SK-N-SH treated with all-trans-retinoic acid at 6 μM for 48 hours (cell line): ENCODE measurements at regions not wholly inside any gene's neighbourhood (a gene's known extent, or its start where the extent isn't known, plus 50 kb on each side); places are given as distances from the start of the nearest gene placed in this dataset.

Source experiments
- ARNTL ChIP-seq: fragments of 450-650 bp; formaldehyde crosslinking; IDR thresholded peaks from 2 replicates; pipeline ENCODE4 v1.5.0; 2020; ENCODE audit warnings: low read depth, mild to moderate bottlenecking, moderate library complexity, borderline replicate concordance
- CREB5 ChIP-seq: fragments of 250-450 bp; sonication (Bioruptor Pico); IDR thresholded peaks from 2 replicates; pipeline ENCODE4 v1.5.1; 2020; ENCODE audit warnings: low read depth, mild to moderate bottlenecking, moderate library complexity
- GLIS3 ChIP-seq: fragments of 250-450 bp; sonication (Bioruptor Pico); IDR thresholded peaks from 2 replicates; pipeline ENCODE4 v1.5.0; 2020; ENCODE audit warnings: mild to moderate bottlenecking, moderate library complexity
- ISL1 ChIP-seq: fragments of 250-450 bp; sonication (Bioruptor Pico); IDR thresholded peaks from 2 replicates; pipeline ENCODE4 v2.1.2; 2022; ENCODE audit warnings: mild to moderate bottlenecking, moderate library complexity
- OSR1 ChIP-seq: fragments of 250-450 bp; sonication (Bioruptor Pico); IDR thresholded peaks from 2 replicates; pipeline ENCODE4 v1.8.0; 2022; ENCODE audit warnings: moderate library complexity, mild to moderate bottlenecking, inconsistent platforms
- PATZ1 ChIP-seq: fragments of 250-450 bp; sonication (Bioruptor Pico); IDR thresholded peaks from 2 replicates; pipeline ENCODE4 v1.8.0; 2020; ENCODE audit warnings: mild to moderate bottlenecking, moderate library complexity, borderline replicate concordance
- POU6F1 ChIP-seq: fragments of 250-450 bp; sonication (Bioruptor Pico); IDR thresholded peaks from 2 replicates; pipeline ENCODE4 v1.8.0; 2021; ENCODE audit warnings: low read depth, mild to moderate bottlenecking, moderate library complexity, borderline replicate concordance
- PPARA ChIP-seq: fragments of 250-450 bp; sonication (Bioruptor Pico); IDR thresholded peaks from 2 replicates; pipeline ENCODE4 v1.5.0; 2020; ENCODE audit warnings: mild to moderate bottlenecking, borderline replicate concordance
- SNAI2 ChIP-seq: fragments of 250-450 bp; sonication (Bioruptor Pico); IDR thresholded peaks from 2 replicates; pipeline ENCODE4 v1.5.0; 2020; ENCODE audit warnings: mild to moderate bottlenecking, moderate library complexity
- ZFP3 ChIP-seq: fragments of 250-450 bp; sonication (Bioruptor Pico); IDR thresholded peaks from 2 replicates; pipeline ENCODE4 v1.5.0; 2020; ENCODE audit warnings: mild to moderate bottlenecking, moderate library complexity
- ZFP30 ChIP-seq: fragments of 450-650 bp; formaldehyde crosslinking; IDR thresholded peaks from 2 replicates; pipeline ENCODE4 v1.5.0; 2022; ENCODE audit warnings: mild to moderate bottlenecking, moderate library complexity
- ZNF565 ChIP-seq: fragments of 450-650 bp; formaldehyde crosslinking; conservative IDR thresholded peaks from 2 replicates; pipeline ENCODE4 v1.5.0; 2020; ENCODE audit warnings: low read depth, mild to moderate bottlenecking, moderate library complexity
- ZNF8 ChIP-seq: fragments of 450-650 bp; formaldehyde crosslinking; IDR thresholded peaks from 2 replicates; pipeline ENCODE4 v1.5.0; 2020; ENCODE audit warnings: mild to moderate bottlenecking, moderate library complexity
- TF ChIP-seq, protein P1 (sequence below): fragments of 250-450 bp; sonication (Bioruptor Pico); IDR thresholded peaks from 2 replicates; pipeline ENCODE4 v1.5.0; 2020; ENCODE audit warnings: mild to moderate bottlenecking, moderate library complexity

DNA sequence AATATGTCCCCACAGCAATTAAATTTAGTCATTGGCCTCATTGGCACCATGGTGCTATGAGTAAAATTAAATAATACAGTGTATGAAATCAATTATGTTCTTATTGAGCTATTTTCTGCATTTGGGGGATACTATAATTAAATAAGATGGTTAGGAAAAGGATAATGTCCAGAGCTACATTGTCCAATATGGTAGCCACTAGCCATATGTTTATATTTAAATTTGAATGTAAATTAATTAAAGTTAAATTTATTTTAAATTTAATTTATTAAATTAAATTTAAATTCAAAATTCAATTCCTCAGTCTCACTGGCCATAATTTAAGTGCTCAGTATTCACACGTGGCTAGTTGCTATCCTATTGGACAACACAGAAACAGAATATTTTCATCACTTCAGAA lies 115.7 kb downstream of the SPATA31D1 start:
- TF ChIP-seq CREB5 (CRISPR knock-in tag) (no peak), POU6F1 (CRISPR knock-in tag) (no peak; the same call in 1 of the 2 replicates), ISL1 (CRISPR knock-in tag) (no peak), PPARA (CRISPR knock-in tag) (no peak), SNAI2 (CRISPR knock-in tag) (no peak), GLIS3 (CRISPR knock-in tag) (no peak), ARNTL (CRISPR knock-in tag) (no peak), ZFP30 (no peak), ZNF8 (no peak), PATZ1 (CRISPR knock-in tag) (no peak), ZFP3 (CRISPR knock-in tag) (no peak), ZNF565 (no peak), OSR1 (CRISPR knock-in tag) (no peak)
- TF ChIP-seq, protein P1, sequence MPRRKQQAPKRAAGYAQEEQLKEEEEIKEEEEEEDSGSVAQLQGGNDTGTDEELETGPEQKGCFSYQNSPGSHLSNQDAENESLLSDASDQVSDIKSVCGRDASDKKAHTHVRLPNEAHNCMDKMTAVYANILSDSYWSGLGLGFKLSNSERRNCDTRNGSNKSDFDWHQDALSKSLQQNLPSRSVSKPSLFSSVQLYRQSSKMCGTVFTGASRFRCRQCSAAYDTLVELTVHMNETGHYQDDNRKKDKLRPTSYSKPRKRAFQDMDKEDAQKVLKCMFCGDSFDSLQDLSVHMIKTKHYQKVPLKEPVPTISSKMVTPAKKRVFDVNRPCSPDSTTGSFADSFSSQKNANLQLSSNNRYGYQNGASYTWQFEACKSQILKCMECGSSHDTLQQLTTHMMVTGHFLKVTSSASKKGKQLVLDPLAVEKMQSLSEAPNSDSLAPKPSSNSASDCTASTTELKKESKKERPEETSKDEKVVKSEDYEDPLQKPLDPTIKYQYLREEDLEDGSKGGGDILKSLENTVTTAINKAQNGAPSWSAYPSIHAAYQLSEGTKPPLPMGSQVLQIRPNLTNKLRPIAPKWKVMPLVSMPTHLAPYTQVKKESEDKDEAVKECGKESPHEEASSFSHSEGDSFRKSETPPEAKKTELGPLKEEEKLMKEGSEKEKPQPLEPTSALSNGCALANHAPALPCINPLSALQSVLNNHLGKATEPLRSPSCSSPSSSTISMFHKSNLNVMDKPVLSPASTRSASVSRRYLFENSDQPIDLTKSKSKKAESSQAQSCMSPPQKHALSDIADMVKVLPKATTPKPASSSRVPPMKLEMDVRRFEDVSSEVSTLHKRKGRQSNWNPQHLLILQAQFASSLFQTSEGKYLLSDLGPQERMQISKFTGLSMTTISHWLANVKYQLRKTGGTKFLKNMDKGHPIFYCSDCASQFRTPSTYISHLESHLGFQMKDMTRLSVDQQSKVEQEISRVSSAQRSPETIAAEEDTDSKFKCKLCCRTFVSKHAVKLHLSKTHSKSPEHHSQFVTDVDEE (CRISPR knock-in tag) = peak; percentile 72; the same call in 1 of the 2 replicates
